Suprapubic skin (tissue), 4 donors: ENCODE measurements at regions not wholly inside any gene's neighbourhood (a gene's known extent, or its start where the extent isn't known, plus 50 kb on each side); places are given as distances from the start of the nearest gene placed in this dataset.

ENCODE experiments used
- POLR2A ChIP-seq, 2 donors: fragments of 450-650 bp; IDR thresholded peaks; one replicate each; pipeline ENCODE4 v1.6.1; 2017; ENCODE audit warnings: antibody characterized with exemption in 2 of 2, mild to moderate bottlenecking in 2 of 2, moderate library complexity in 2 of 2
- POLR2AphosphoS5 ChIP-seq, 3 donors: sonication (generic); formaldehyde crosslinking; IDR thresholded peaks; one replicate each; pipeline ENCODE4 v1.6.1; 2017; ENCODE audit warnings: antibody characterized with exemption in 3 of 3

DNA sequence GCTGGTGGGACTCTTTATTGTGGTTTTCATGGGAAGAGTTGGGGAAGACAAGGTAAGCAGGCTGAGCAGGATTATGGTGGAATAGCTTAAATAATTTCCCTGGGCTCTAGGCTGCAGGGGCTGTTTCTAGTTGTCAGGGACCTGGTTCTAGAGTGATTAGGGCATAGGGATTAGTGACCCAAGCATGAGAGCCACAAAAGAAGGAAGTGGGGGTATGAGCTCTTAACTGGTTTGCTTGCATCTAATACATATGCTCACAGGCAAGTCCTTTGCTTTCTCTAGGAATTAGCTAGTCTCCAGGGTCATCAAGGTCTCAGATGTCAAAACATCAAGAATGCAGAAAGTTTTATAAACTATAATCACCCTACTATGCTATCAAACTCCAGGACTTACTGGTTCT lies 67.5 kb upstream of the NRN1 start:
- no peak for TF ChIP-seq POLR2A (IDR thresholded peaks at IDR 0.05)
- TF ChIP-seq POLR2AphosphoS5 (IDR thresholded peaks at IDR 0.05): no peak
